ENCODE measurements at regions not wholly inside any gene's neighbourhood (a gene's known extent, or its start where the extent isn't known, plus 50 kb on each side); places are given as distances from the start of the nearest gene placed in this dataset.
"Not testable (repeated sequence)": the region's sequence is repeated elsewhere in the genome, so short reads cannot be mapped to it uniquely, and the experiment has no call there.

DNA sequence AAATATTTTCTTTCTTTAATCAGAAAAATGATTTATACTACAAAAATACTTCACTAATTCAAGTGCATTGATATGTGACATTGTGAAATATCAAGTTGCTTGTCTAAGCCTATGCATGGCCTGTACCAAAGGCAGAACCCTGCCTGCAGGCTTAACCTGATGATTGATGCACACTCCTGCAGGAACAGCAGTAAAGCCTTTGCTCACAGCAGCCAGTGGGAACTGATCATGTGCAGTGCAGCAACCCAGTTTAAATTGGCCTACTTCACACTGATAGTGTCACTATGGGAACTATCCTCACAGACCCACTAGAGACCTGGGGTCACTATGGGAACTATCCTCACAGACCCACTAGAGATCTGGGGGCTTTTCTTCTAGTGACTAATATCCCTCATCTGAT is 603.8 kb downstream of the RAPGEF2 start:
- DNase-seq (ENCODE audit: low read depth), result no peak
- H3K4me3 ChIP-seq (ENCODE audit: low read depth, low read length), result no peak overlapping the region
- TF ChIP-seq, protein P1, sequence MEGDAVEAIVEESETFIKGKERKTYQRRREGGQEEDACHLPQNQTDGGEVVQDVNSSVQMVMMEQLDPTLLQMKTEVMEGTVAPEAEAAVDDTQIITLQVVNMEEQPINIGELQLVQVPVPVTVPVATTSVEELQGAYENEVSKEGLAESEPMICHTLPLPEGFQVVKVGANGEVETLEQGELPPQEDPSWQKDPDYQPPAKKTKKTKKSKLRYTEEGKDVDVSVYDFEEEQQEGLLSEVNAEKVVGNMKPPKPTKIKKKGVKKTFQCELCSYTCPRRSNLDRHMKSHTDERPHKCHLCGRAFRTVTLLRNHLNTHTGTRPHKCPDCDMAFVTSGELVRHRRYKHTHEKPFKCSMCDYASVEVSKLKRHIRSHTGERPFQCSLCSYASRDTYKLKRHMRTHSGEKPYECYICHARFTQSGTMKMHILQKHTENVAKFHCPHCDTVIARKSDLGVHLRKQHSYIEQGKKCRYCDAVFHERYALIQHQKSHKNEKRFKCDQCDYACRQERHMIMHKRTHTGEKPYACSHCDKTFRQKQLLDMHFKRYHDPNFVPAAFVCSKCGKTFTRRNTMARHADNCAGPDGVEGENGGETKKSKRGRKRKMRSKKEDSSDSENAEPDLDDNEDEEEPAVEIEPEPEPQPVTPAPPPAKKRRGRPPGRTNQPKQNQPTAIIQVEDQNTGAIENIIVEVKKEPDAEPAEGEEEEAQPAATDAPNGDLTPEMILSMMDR (IDR thresholded peaks at IDR 0.05; ENCODE audit: low read depth, low read length, missing control alignments), result no peak
- in situ Hi-C loops (cut with HindIII; ENCODE audit: low sequenced_read_pairs), result no loop called here

DNA sequence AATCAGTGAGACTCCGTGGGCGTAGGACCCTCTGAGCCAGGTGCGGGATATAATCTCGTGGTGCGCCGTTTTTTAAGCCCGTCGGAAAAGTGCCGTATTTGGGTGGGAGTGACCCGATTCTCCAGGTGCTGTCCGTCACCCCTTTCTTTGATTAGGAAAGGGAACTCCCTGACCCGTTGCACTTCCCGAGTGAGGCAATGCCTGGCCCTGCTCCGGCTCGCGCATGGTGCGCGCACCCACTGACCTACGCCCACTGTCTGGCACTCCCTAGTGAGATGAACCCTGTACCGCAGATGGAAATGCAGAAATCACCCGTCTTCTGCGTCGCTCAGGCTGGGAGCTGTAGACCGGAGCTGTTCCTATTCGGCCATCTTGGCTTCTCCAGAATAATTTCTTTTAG is 612.3 kb downstream of the RAPGEF2 start:
- H3K4me3 ChIP-seq (ENCODE audit: low read depth, low read length); in situ Hi-C loops (cut with HindIII; ENCODE audit: low sequenced_read_pairs); DNase-seq (ENCODE audit: low read depth): not testable (repeated sequence)

DNA sequence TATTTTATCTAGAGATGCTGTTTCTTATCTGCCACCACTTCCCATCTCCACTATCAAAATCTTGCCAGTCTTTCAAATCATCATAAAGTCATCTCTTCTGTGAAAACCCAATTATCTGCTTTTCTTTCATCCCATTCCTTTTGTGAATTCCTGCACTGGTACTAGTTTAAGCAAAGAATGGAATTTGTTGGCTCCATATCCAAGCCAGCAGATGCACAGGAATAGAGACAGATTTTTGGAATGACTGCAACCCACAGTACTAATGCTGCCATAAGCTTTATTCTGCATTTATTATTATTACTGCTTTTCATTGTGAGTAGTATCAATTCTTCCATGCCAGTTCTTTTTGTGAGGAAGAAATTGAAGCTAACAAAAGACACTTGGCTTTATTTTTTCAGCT is 616.7 kb downstream of the RAPGEF2 start:
- TF ChIP-seq, protein P1 (IDR thresholded peaks at IDR 0.05; ENCODE audit: low read depth, low read length, missing control alignments), result no peak
- no peak overlapping the region for H3K4me3 ChIP-seq (ENCODE audit: low read depth, low read length)
- peak; percentile 20 for DNase-seq (ENCODE audit: low read depth)
- in situ Hi-C loops (cut with HindIII; ENCODE audit: low sequenced_read_pairs), result no loop called here

DNA sequence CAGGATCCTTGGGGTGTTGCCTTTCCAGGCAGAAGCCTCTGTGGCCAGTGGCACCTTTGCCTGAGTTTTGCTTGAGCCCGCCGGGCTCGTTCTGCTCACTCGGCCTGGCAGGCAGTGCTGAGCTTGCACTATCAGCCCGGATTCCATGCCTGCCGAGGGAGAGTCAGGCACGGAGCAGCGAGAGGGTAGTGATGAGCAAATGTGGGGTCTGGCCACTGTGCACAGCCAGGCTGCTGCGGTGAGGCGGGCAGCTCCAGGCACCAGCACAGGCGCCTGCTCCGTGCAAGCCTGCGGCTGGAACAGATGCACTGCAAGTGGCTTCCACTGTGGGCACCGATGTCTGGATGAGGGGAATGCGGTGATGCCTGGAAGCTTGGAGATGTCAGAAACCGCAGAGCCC is 619.2 kb downstream of the RAPGEF2 start:
- in situ Hi-C loops (cut with HindIII; ENCODE audit: low sequenced_read_pairs), result no loop called here
- DNase-seq (ENCODE audit: low read depth), result no peak
- TF ChIP-seq, protein P1 (IDR thresholded peaks at IDR 0.05; ENCODE audit: low read depth, low read length, missing control alignments), result no peak
- H3K4me3 ChIP-seq (ENCODE audit: low read depth, low read length), result no peak overlapping the region

DNA sequence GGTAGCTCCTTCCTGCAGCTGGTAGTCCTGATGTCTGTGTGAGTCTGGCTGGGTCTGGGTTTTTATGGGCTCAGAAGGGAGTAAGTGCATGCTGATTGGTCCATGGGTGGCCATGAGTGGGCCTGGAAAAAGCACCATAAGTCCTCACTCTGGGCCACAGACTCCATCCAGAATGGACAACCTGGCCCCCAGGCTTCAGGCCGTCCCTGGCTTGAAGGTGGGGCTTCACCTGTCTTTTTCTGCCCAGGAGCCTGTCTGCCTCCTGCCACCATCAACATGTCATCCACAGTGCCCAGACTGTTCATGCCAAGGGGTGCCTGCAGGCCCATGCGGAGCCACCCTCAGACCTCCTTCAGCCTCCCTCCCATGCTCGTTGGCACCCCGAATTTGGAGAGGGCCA is 620.0 kb downstream of the RAPGEF2 start:
- DNase-seq (ENCODE audit: low read depth), result no peak
- no peak overlapping the region for H3K4me3 ChIP-seq (ENCODE audit: low read depth, low read length)
- in situ Hi-C loops (cut with HindIII; ENCODE audit: low sequenced_read_pairs), result no loop called here
- TF ChIP-seq, protein P1 (IDR thresholded peaks at IDR 0.05; ENCODE audit: low read depth, low read length, missing control alignments), result no peak

DNA sequence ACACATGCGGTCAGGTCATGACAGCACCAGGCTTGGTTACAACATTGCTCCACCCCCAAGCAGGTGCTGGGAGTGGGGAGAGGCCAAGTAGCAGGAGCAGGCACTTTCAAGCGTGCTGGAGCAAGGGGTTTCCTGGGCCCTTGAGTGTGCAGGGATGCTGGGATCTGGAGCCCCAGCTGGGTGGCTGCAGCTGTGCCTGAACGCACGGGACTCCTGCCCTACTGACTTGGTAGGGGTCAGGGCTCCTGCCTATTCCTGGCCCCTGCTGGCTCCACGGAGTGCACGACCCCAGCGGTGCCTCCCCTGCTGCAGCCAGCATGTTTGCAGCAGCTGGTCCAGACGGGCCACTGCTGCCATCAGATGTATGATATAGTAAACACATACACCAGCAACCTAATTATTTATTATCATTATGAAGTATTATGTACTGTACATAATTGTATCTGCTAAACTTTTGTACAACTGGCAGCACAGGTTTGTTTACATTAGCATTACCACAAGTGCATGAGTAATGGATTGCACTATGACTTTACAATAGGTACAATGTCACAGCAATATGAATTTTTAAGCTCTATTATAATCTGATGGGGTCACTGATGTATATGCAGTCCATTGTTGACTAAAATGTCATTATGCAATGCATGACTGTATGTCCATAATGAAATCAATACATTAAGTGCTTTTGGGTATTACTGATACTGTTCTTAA is 620.6 kb downstream of the RAPGEF2 start:
- DNase-seq (ENCODE audit: low read depth), result no peak
- TF ChIP-seq, protein P1 (IDR thresholded peaks at IDR 0.05; ENCODE audit: low read depth, low read length, missing control alignments), result no peak
- in situ Hi-C loops (cut with HindIII; ENCODE audit: low sequenced_read_pairs), result no loop called here
- H3K4me3 ChIP-seq (ENCODE audit: low read depth, low read length), result no peak overlapping the region

DNA sequence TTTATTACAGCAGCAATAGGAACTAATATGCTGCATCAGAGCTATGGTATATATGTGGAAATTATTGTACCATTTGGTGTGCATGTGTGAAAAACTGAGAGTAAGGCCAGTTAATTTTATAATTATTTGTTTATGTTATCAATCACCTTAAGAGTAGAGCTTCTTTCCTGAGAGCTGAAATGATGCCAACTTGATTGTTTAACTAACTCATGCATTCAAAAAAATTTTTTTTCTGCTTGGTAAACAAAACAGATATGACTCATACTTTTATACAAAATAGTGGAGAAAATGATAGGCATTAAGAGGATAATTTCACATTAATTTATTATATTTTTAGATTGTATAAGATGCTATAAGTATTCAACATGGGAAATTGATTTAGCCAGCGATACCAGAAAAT is 622.7 kb downstream of the RAPGEF2 start:
- no peak overlapping the region for H3K4me3 ChIP-seq (ENCODE audit: low read depth, low read length)
- DNase-seq (ENCODE audit: low read depth), result no peak
- in situ Hi-C loops (cut with HindIII; ENCODE audit: low sequenced_read_pairs), result no loop called here
- TF ChIP-seq, protein P1 (IDR thresholded peaks at IDR 0.05; ENCODE audit: low read depth, low read length, missing control alignments), result no peak

Data from astrocyte of the cerebellum (primary cell).